ENCODE measurements at regions not wholly inside any gene's neighbourhood (a gene's known extent, or its start where the extent isn't known, plus 50 kb on each side); places are given as distances from the start of the nearest gene placed in this dataset.

- POLR2A ChIA-PET, result no interaction called here
- Histone ChIP-seq H3K27me3 (ENCODE audit: control insufficient read depth, insufficient read depth, low read length) (no peaks in the 10 kb centered on the region), H3K4me3 (ENCODE audit: low read depth, low read length) (no peak overlapping the region), H3K36me3 (ENCODE audit: control insufficient read depth, insufficient read depth, low read length) (no peaks in the 10 kb centered on the region)
- CTCF ChIA-PET, result interaction anchor here (1.3 kb wide), 1 partner anchor 10 kb away, joined by 3 read pairs; no protein-coding TSS in a partner anchor
- no peak for DNase-seq (ENCODE audit: low read depth)
- no peak for TF ChIP-seq CTCF (IDR thresholded peaks at IDR 0.05; ENCODE audit: insufficient read depth, low read depth, low read length)
Observed at GRCh38 chr18:51813740-51814139, 526.3 kb upstream of the DCC start.

- ChIA-PET POLR2A (no interaction called here), CTCF (no interaction called here)
- Histone ChIP-seq H3K36me3 (ENCODE audit: control insufficient read depth, insufficient read depth, low read length) (no peaks in the 10 kb centered on the region), H3K4me3 (ENCODE audit: low read depth, low read length) (no peak overlapping the region), H3K27me3 (ENCODE audit: control insufficient read depth, insufficient read depth, low read length) (no peaks in the 10 kb centered on the region)
- no peak for DNase-seq (ENCODE audit: low read depth)
- no peak for TF ChIP-seq CTCF (IDR thresholded peaks at IDR 0.05; ENCODE audit: insufficient read depth, low read depth, low read length)
Observed at GRCh38 chr18:51821610-51822009, 518.4 kb upstream of the DCC start.

GRCh38 chr18:51824746-51825145 is 515.3 kb upstream of the DCC start:
- no peak for DNase-seq (ENCODE audit: low read depth)
- CTCF ChIA-PET, result no interaction called here
- Histone ChIP-seq H3K27me3 (ENCODE audit: control insufficient read depth, insufficient read depth, low read length) (no peaks in the 10 kb centered on the region), H3K4me3 (ENCODE audit: low read depth, low read length) (no peak overlapping the region), H3K36me3 (ENCODE audit: control insufficient read depth, insufficient read depth, low read length) (no peaks in the 10 kb centered on the region)
- POLR2A ChIA-PET, result no interaction called here
- no peak for TF ChIP-seq CTCF (IDR thresholded peaks at IDR 0.05; ENCODE audit: insufficient read depth, low read depth, low read length)

- Histone ChIP-seq H3K36me3 (ENCODE audit: control insufficient read depth, insufficient read depth, low read length) (no peaks in the 10 kb centered on the region), H3K27me3 (ENCODE audit: control insufficient read depth, insufficient read depth, low read length) (no peaks in the 10 kb centered on the region), H3K4me3 (ENCODE audit: low read depth, low read length) (no peak overlapping the region)
- POLR2A ChIA-PET, result no interaction called here
- DNase-seq (ENCODE audit: low read depth), result no peak
- CTCF ChIA-PET, result no interaction called here
- no peak for TF ChIP-seq CTCF (IDR thresholded peaks at IDR 0.05; ENCODE audit: insufficient read depth, low read depth, low read length)
Observed at GRCh38 chr18:51833850-51834249, 506.1 kb upstream of the DCC start.

- ChIA-PET CTCF (no interaction called here), POLR2A (no interaction called here)
- no peak for TF ChIP-seq CTCF (IDR thresholded peaks at IDR 0.05; ENCODE audit: insufficient read depth, low read depth, low read length)
- no peak overlapping the region for H3K4me3 ChIP-seq (ENCODE audit: low read depth, low read length)
- DNase-seq (ENCODE audit: low read depth), result no peak
- H3K27me3 ChIP-seq (ENCODE audit: control insufficient read depth, insufficient read depth, low read length), result no peaks in the 10 kb centered on the region
- no peaks in the 10 kb centered on the region for H3K36me3 ChIP-seq (ENCODE audit: control insufficient read depth, insufficient read depth, low read length)
Observed at GRCh38 chr18:51848702-51849101, 491.3 kb upstream of the DCC start.
